Stimulated activated CD4-positive, alpha-beta T cell treated with anti-CD3 and anti-CD28 coated beads, Interleukin-4, amount 100 ng/mL, for 48 hours (primary cell): ENCODE measurements at regions not wholly inside any gene's neighbourhood (a gene's known extent, or its start where the extent isn't known, plus 50 kb on each side); places are given as distances from the start of the nearest gene placed in this dataset.
"Not testable (repeated sequence)": the region's sequence is repeated elsewhere in the genome, so short reads cannot be mapped to it uniquely, and the experiment has no call there.

Experiments
- DNase-seq, 2 donors: peaks; one replicate each; pipeline ENCODE4 v3.0.0-alpha.2; 2020; ENCODE audit warnings: low read depth in 2 of 2

GRCh38 chr19:28326746-28327145 is 886.2 kb downstream of the UQCRFS1 start:
- no peak for DNase-seq

- no peak for DNase-seq
These were observed 888.5 kb downstream of the UQCRFS1 start for GRCh38 chr19:28324275-28325060.

GRCh38 chr19:28322945-28323344 is 890.0 kb downstream of the UQCRFS1 start:
- no peak for DNase-seq

- DNase-seq = no peak
These were observed 890.5 kb downstream of the UQCRFS1 start for GRCh38 chr19:28322491-28322890.

- DNase-seq = no peak
These were observed 893.0 kb downstream of the UQCRFS1 start for GRCh38 chr19:28319918-28320317.

DNA sequence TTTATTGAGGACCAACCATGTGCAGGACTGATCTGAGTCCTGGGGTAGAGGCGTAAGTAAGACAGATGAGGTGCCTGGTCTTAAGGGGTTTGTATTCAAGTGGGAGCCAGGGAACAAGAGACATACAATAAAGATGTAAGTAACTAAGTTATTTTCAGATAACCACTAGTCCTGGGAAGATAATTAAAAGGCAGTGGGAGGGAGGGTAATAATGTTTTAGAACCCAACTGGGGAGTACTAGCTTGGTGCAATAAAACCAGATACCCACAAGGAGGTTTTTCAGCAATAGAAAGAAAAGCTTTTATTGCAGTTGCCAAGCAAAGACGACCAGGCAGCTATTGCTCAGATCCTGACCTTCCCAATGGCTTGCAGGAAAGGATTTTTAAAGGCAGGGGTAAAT is 893.7 kb downstream of the UQCRFS1 start:
- DNase-seq = no peak

GRCh38 chr19:28318469-28319179 is 894.3 kb downstream of the UQCRFS1 start:
- DNase-seq = no peak

- no peak for DNase-seq
These were observed 896.5 kb downstream of the UQCRFS1 start for GRCh38 chr19:28316464-28316863.

GRCh38 chr19:28314756-28315155 is 898.2 kb downstream of the UQCRFS1 start:
- DNase-seq = no peak

- no peak for DNase-seq
These were observed 898.7 kb downstream of the UQCRFS1 start for GRCh38 chr19:28314287-28314686.

- no peak for DNase-seq
These were observed 899.3 kb downstream of the UQCRFS1 start for GRCh38 chr19:28313633-28314032.

GRCh38 chr19:28312269-28312668 is 900.7 kb downstream of the UQCRFS1 start:
- no peak for DNase-seq

DNA sequence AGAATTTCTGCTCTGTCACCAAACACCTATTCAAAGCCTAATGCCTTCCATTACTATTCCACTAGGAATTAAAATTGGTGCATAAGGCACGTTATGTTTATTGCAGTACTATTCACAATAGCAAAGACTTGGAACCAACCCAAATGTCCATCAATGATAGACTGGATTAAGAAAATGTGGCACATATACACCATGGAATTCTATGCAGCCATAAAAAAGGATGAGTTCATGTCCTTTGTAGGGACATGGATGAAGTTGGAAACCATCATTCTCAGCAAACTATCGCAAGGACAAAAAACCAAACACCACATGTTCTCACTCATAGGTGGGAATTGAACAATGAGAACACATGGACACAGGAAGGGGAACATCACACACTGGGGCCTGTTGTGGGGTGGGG is 902.1 kb downstream of the UQCRFS1 start:
- not testable (repeated sequence) for DNase-seq

DNA sequence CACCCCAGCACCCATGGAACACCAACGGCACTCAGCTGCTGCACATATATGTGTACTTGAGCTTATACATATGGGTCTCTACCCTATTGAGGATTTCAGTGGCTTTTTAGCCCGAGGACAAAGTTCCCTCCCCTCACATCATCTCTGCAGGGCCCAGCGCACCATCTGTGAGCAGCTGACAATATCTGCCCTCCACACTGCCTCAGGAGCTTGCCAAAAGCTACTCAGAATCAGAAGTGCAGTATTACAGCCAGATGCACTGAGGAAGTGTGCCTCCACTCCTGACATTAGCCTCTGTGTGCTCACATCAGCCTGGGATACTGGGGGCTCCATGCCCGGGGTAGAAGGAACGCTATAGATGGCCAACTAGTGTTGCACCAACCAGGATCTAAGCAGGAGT is 903.9 kb downstream of the UQCRFS1 start:
- no peak for DNase-seq

DNA sequence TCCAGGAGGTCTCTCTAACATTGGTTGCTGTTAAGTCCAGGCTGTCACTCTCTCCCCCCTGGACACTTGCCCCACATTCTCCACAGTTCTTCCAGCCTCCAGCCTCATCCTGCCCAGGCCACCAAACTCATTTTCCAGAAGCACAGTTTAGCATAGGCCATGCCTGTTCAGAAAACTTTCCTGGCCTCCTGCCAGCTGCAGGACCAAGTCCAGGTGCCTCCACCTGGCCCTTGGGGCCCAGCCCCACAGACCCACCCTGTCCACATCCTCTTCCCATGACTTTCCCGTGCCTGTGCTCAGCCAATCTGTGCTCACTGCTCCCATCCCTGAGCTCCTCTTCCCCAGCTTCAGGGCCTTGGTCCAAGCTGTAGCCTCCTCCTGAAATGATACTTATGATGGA is 905.0 kb downstream of the UQCRFS1 start:
- DNase-seq = no peak

DNA sequence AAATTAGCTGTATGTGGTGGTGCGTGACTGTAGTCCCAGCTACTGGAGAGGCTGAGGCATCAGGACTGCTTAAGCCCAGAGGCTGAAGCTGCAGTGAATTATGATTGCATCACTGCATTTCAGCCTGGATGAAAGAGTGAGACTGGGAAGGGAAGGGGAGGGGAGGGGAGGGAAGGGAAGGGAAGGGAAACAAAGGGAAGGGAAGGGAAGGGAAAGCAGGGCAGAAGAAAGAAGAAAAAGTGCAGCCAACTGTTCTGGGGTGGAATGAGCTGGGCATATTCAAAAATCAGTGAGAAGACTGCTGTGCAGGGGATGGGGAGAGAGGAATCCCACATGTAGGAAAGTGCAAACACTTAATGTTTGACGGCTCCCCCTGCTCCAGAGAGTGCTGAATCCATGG is 905.5 kb downstream of the UQCRFS1 start:
- DNase-seq = no peak

- DNase-seq = no peak
These were observed 907.4 kb downstream of the UQCRFS1 start for GRCh38 chr19:28305513-28305912.

- no peak for DNase-seq
These were observed 909.4 kb downstream of the UQCRFS1 start for GRCh38 chr19:28303502-28303901.

- DNase-seq = no peak
These were observed 911.0 kb downstream of the UQCRFS1 start for GRCh38 chr19:28301961-28302360.

- DNase-seq = no peak
These were observed 911.5 kb downstream of the UQCRFS1 start for GRCh38 chr19:28301463-28301862.

- no peak for DNase-seq
These were observed 913.3 kb downstream of the UQCRFS1 start for GRCh38 chr19:28299649-28300048.

GRCh38 chr19:28297586-28298157 is 915.3 kb downstream of the UQCRFS1 start:
- no peak for DNase-seq

GRCh38 chr19:28297036-28297435 is 915.9 kb downstream of the UQCRFS1 start:
- no peak for DNase-seq
